ENCODE measurements at regions not wholly inside any gene's neighbourhood (a gene's known extent, or its start where the extent isn't known, plus 50 kb on each side); places are given as distances from the start of the nearest gene placed in this dataset.
"Not testable (repeated sequence)": the region's sequence is repeated elsewhere in the genome, so short reads cannot be mapped to it uniquely, and the experiment has no call there.

GRCh38 chr5:104023739-104024138 is 461.1 kb upstream of the NUDT12 start:
- DNase-seq: no peak
- intact Hi-C loops (cut with micrococcal nuclease): no loop called here
- TF ChIP-seq CTCF (IDR thresholded peaks at IDR 0.05; ENCODE audit: borderline replicate concordance): no peak
- no peaks in the 10 kb centered on the region for H3K36me3 ChIP-seq
- H3K27ac ChIP-seq (replicated peaks): no peak overlapping the region
- H3K4me3 ChIP-seq: no peak overlapping the region
- no peaks in the 10 kb centered on the region for H3K27me3 ChIP-seq (ENCODE audit: low read depth)
- H3K4me1 ChIP-seq: no peaks in the 10 kb centered on the region
- H3K9me3 ChIP-seq (replicated peaks): peaks cover 32% of the 10 kb centered on the region

- no peak for TF ChIP-seq CTCF (IDR thresholded peaks at IDR 0.05; ENCODE audit: borderline replicate concordance)
- intact Hi-C loops (cut with micrococcal nuclease): no loop called here
Observed at GRCh38 chr5:104019956-104020355, 457.4 kb upstream of the NUDT12 start.

GRCh38 chr5:104018299-104018698 is 455.7 kb upstream of the NUDT12 start:
- no peaks in the 10 kb centered on the region for H3K4me1 ChIP-seq
- no peak overlapping the region for H3K27ac ChIP-seq (replicated peaks)
- no peak for TF ChIP-seq CTCF (IDR thresholded peaks at IDR 0.05; ENCODE audit: borderline replicate concordance)
- no peaks in the 10 kb centered on the region for H3K36me3 ChIP-seq
- H3K27me3 ChIP-seq (ENCODE audit: low read depth): no peaks in the 10 kb centered on the region
- no peak for DNase-seq
- intact Hi-C loops (cut with micrococcal nuclease): no loop called here
- H3K4me3 ChIP-seq: no peak overlapping the region
- H3K9me3 ChIP-seq (replicated peaks): peaks cover 21% of the 10 kb centered on the region

More at GRCh38 chr5:104019956-104020355, 457.4 kb upstream of the NUDT12 start:
- Histone ChIP-seq H3K9me3 (replicated peaks) (peaks cover 20% of the 10 kb centered on the region), H3K27me3 (ENCODE audit: low read depth) (no peaks in the 10 kb centered on the region), H3K4me1 (no peaks in the 10 kb centered on the region), H3K4me3 (no peak overlapping the region), H3K27ac (replicated peaks) (no peak overlapping the region), H3K36me3 (no peaks in the 10 kb centered on the region)
- no peak for DNase-seq

GRCh38 chr5:104016646-104017045 is 454.1 kb upstream of the NUDT12 start:
- intact Hi-C loops (cut with micrococcal nuclease): no loop called here
- Histone ChIP-seq H3K36me3 (no peaks in the 10 kb centered on the region), H3K4me1 (no peaks in the 10 kb centered on the region), H3K27me3 (ENCODE audit: low read depth) (no peaks in the 10 kb centered on the region), H3K4me3 (no peak overlapping the region), H3K9me3 (replicated peaks) (peaks cover 26% of the 10 kb centered on the region), H3K27ac (replicated peaks) (no peak overlapping the region)
- no peak for TF ChIP-seq CTCF (IDR thresholded peaks at IDR 0.05; ENCODE audit: borderline replicate concordance)
- DNase-seq: no peak

- Histone ChIP-seq H3K9me3 (replicated peaks) (peaks cover 26% of the 10 kb centered on the region), H3K4me3 (no peak overlapping the region), H3K36me3 (no peaks in the 10 kb centered on the region), H3K27ac (replicated peaks) (no peak overlapping the region), H3K27me3 (ENCODE audit: low read depth) (no peaks in the 10 kb centered on the region), H3K4me1 (no peaks in the 10 kb centered on the region)
- intact Hi-C loops (cut with micrococcal nuclease): no loop called here
- TF ChIP-seq CTCF (IDR thresholded peaks at IDR 0.05; ENCODE audit: borderline replicate concordance): no peak
- DNase-seq: no peak
Observed at GRCh38 chr5:104015765-104016164, 453.2 kb upstream of the NUDT12 start.

GRCh38 chr5:104002783-104003182 is 440.2 kb upstream of the NUDT12 start:
- H3K9me3 ChIP-seq (replicated peaks); H3K4me1 ChIP-seq; H3K4me3 ChIP-seq; H3K27me3 ChIP-seq (ENCODE audit: low read depth); H3K27ac ChIP-seq (replicated peaks); intact Hi-C loops (cut with micrococcal nuclease); H3K36me3 ChIP-seq; DNase-seq: not testable (repeated sequence)

Measured in left ventricle myocardium inferior (tissue), 1 donor.